Activated CD4-positive, alpha-beta T cell treated with anti-CD3 and anti-CD28 coated beads, Interleukin-2, amount 50 U/mL, for 48 hours (primary cell): ENCODE measurements at regions not wholly inside any gene's neighbourhood (a gene's known extent, or its start where the extent isn't known, plus 50 kb on each side); places are given as distances from the start of the nearest gene placed in this dataset.
"Not testable (repeated sequence)": the region's sequence is repeated elsewhere in the genome, so short reads cannot be mapped to it uniquely, and the experiment has no call there.

Source experiments
- DNase-seq, 2 experiments: peaks; one replicate each; pipeline ENCODE4 v3.0.0-alpha.2; 2020

GRCh38 chr14:44783901-44784300 is 177.8 kb downstream of the KLHL28 start:
- no peak for DNase-seq

- no peak for DNase-seq
Observed at GRCh38 chr14:44782775-44783238, 178.9 kb downstream of the KLHL28 start.

GRCh38 chr14:44780989-44781388 is 180.8 kb downstream of the KLHL28 start:
- no peak for DNase-seq

- DNase-seq: no peak
Observed at GRCh38 chr14:44778604-44779003, 183.1 kb downstream of the KLHL28 start.

GRCh38 chr14:44777584-44777983 is 184.2 kb downstream of the KLHL28 start:
- no peak for DNase-seq

GRCh38 chr14:44775248-44775647 is 186.5 kb downstream of the KLHL28 start:
- no peak for DNase-seq

GRCh38 chr14:44774396-44774795 is 187.4 kb downstream of the KLHL28 start:
- DNase-seq: no peak

GRCh38 chr14:44771496-44771895 is 190.3 kb downstream of the KLHL28 start:
- no peak for DNase-seq

GRCh38 chr14:44770201-44770600 is 191.5 kb downstream of the KLHL28 start:
- no peak for DNase-seq

- no peak for DNase-seq
Observed at GRCh38 chr14:44768935-44769334, 192.8 kb downstream of the KLHL28 start.

- no peak for DNase-seq
Observed at GRCh38 chr14:44767646-44768173, 194.0 kb downstream of the KLHL28 start.

GRCh38 chr14:44766285-44766684 is 195.5 kb downstream of the KLHL28 start:
- no peak for DNase-seq

- no peak for DNase-seq
Observed at GRCh38 chr14:44763356-44763755, 198.4 kb downstream of the KLHL28 start.

- no peak for DNase-seq
Observed at GRCh38 chr14:44759277-44759676, 202.5 kb downstream of the KLHL28 start.

GRCh38 chr14:44756554-44756953 is 205.2 kb downstream of the KLHL28 start:
- no peak for DNase-seq

- DNase-seq: no peak
Observed at GRCh38 chr14:44745371-44745770, 216.4 kb downstream of the KLHL28 start.

GRCh38 chr14:44742202-44742601 is 219.5 kb downstream of the KLHL28 start:
- no peak for DNase-seq

- DNase-seq: no peak
Observed at GRCh38 chr14:44741431-44741830, 220.3 kb downstream of the KLHL28 start.

- DNase-seq: no peak
Observed at GRCh38 chr14:44736326-44736725, 225.4 kb downstream of the KLHL28 start.

- no peak for DNase-seq
Observed at GRCh38 chr14:44732144-44732543, 225.1 kb upstream of the FSCB start.

GRCh38 chr14:44730860-44731259 is 223.8 kb upstream of the FSCB start:
- no peak for DNase-seq

GRCh38 chr14:44721395-44721794 is 214.3 kb upstream of the FSCB start:
- not testable (repeated sequence) for DNase-seq

- no peak for DNase-seq
Observed at GRCh38 chr14:44720707-44721106, 213.6 kb upstream of the FSCB start.

- DNase-seq: no peak
Observed at GRCh38 chr14:44712024-44712815, 205.1 kb upstream of the FSCB start.
